OCI-LY7 (cell line): ENCODE measurements at regions not wholly inside any gene's neighbourhood (a gene's known extent, or its start where the extent isn't known, plus 50 kb on each side); places are given as distances from the start of the nearest gene placed in this dataset.

Experiments
- BruUV-seq: library from RNA; stranded (reverse); fragments of 400-500 nt; replicated peaks from 2 replicates; lab custom pipeline; 2021; lab: Mats Ljungman, UMichigan
- CTCF ChIA-PET: fragments of 300-600 bp; sonication (Branson Sonifier 250); formaldehyde crosslinking; loops from one replicate; lab custom pipeline; 2022; ENCODE audit warnings: antibody characterized with exemption; ENCODE audit not compliant: unreplicated experiment; lab: Charles Lee
- POLR2A ChIA-PET: fragments of 300-600 bp; sonication (Branson Sonifier 250); formaldehyde crosslinking; loops from one replicate; lab custom pipeline; 2022; ENCODE audit warnings: antibody characterized with exemption; lab: Charles Lee
- DNase-seq: peaks from one replicate; pipeline ENCODE4 v3.0.0-alpha.2; 2015; ENCODE audit warnings: low spot score
- H2AFZ ChIP-seq: fragments of 200-600 bp; sonication (generic), shearing (Covaris generic); 2 replicates; pipeline ENCODE4 v1.6.1; 2014; ENCODE audit warnings: mild to moderate bottlenecking, antibody characterized with exemption, low read length, moderate library complexity
- H3K27ac ChIP-seq: fragments of 200-600 bp; sonication (generic); 2 replicates; pipeline ENCODE4 v1.5.1; 2014; ENCODE audit warnings: mixed run types, low read depth, mild to moderate bottlenecking, moderate library complexity, low read length, inconsistent platforms; ENCODE audit not compliant: poor library complexity, severe bottlenecking
- H3K36me3 ChIP-seq: fragments of 200-600 bp; sonication (generic); 2 replicates; pipeline ENCODE4 v1.6.1; 2014; ENCODE audit warnings: mild to moderate bottlenecking, antibody characterized with exemption, low read length, moderate library complexity, mixed read lengths; ENCODE audit not compliant: insufficient read depth
- H3K4me1 ChIP-seq: fragments of 200-600 bp; sonication (generic); 2 replicates; pipeline ENCODE4 v1.5.1; 2014; ENCODE audit warnings: mild to moderate bottlenecking, low read length; ENCODE audit not compliant: insufficient read depth, poor library complexity, severe bottlenecking
- H3K4me2 ChIP-seq: fragments of 200-600 bp; sonication (generic); 2 replicates; pipeline ENCODE4 v1.6.1; 2014; ENCODE audit warnings: mild to moderate bottlenecking, low read length
- H3K4me3 ChIP-seq: fragments of 200-600 bp; sonication (generic); 2 replicates; pipeline ENCODE4 v1.5.1; 2014; ENCODE audit warnings: mild to moderate bottlenecking, low read depth, low read length; ENCODE audit not compliant: poor library complexity, severe bottlenecking
- H3K79me2 ChIP-seq: fragments of 200-600 bp; sonication (generic); 2 replicates; pipeline ENCODE4 v1.6.1; 2016; ENCODE audit warnings: low read depth, mild to moderate bottlenecking, low read length, moderate library complexity, mixed read lengths; ENCODE audit not compliant: insufficient read depth
- H3K9me2 ChIP-seq: fragments of 200-600 bp; sonication (generic); 2 replicates; pipeline ENCODE4 v1.6.1; 2016; ENCODE audit warnings: mild to moderate bottlenecking, low read length, mixed read lengths; ENCODE audit not compliant: insufficient read depth
- H3K9me3 ChIP-seq: fragments of 200-600 bp; sonication (generic); 2 replicates; pipeline ENCODE4 v1.6.1; 2014; ENCODE audit warnings: mild to moderate bottlenecking, mixed run types, low read length, mixed read lengths
- H4K20me1 ChIP-seq: fragments of 200-600 bp; sonication (generic); 2 replicates; pipeline ENCODE4 v1.6.1; 2014; ENCODE audit warnings: mild to moderate bottlenecking, antibody characterized with exemption, low read length, moderate library complexity, mixed read lengths; ENCODE audit not compliant: insufficient read depth
- CTCF ChIP-seq: fragments of 200-600 bp; sonication (generic); conservative IDR thresholded peaks from 2 replicates; pipeline ENCODE4 v1.5.1; 2014; ENCODE audit warnings: mild to moderate bottlenecking, antibody characterized with exemption, low read length, moderate library complexity, mixed read lengths
- EZH2phosphoT487 ChIP-seq: fragments of 200-600 bp; sonication (generic); IDR thresholded peaks from 2 replicates; pipeline ENCODE4 v1.6.1; 2018; ENCODE audit warnings: low read depth, borderline replicate concordance, mild to moderate bottlenecking, mixed run types, antibody characterized with exemption, low read length, moderate library complexity, mixed read lengths
- intact Hi-C: fragments of 100-400 bp; cut with micrococcal nuclease; formaldehyde crosslinking; loops from one replicate; pipeline ENCODE4 v1.10.0; 2022; ENCODE audit not compliant: unreplicated experiment

- Histone ChIP-seq H3K9me2 (no peaks in the 10 kb centered on the region), H3K36me3 (no peaks in the 10 kb centered on the region), H3K27ac (no peak overlapping the region), H3K9me3 (no peaks in the 10 kb centered on the region), H3K4me2 (no peak overlapping the region), H3K4me3 (no peak overlapping the region), H4K20me1 (no peaks in the 10 kb centered on the region), H3K79me2 (no peaks in the 10 kb centered on the region), H3K4me1 (no peaks in the 10 kb centered on the region), H2AFZ (no peak overlapping the region)
- intact Hi-C loops: no loop called here
- no peak for DNase-seq
- TF ChIP-seq EZH2phosphoT487 (no peak), CTCF (no peak)
- ChIA-PET POLR2A (no interaction called here), CTCF (no interaction called here)
- BruUV-seq: no TSS peak
Measured at GRCh38 chr9:27880156-27880555, 306.9 kb upstream of the C9orf72 start.

- ChIA-PET CTCF (no interaction called here), POLR2A (no interaction called here)
- Histone ChIP-seq H3K9me3 (no peaks in the 10 kb centered on the region), H3K4me2 (no peak overlapping the region), H3K4me1 (no peaks in the 10 kb centered on the region), H3K27ac (no peak overlapping the region), H3K36me3 (no peaks in the 10 kb centered on the region), H3K9me2 (no peaks in the 10 kb centered on the region), H2AFZ (no peak overlapping the region), H3K4me3 (no peak overlapping the region), H4K20me1 (no peaks in the 10 kb centered on the region), H3K79me2 (no peaks in the 10 kb centered on the region)
- TF ChIP-seq EZH2phosphoT487 (no peak), CTCF (no peak)
- BruUV-seq: no TSS peak
- DNase-seq: no peak
- intact Hi-C loops: no loop called here
Measured at GRCh38 chr9:27880635-27881034, 307.4 kb upstream of the C9orf72 start.

GRCh38 chr9:27888661-27889295 lies 315.5 kb upstream of the C9orf72 start:
- peak; percentile 43 for DNase-seq
- CTCF ChIA-PET: no interaction called here
- peak; percentile 86 for TF ChIP-seq CTCF
- no peak for TF ChIP-seq EZH2phosphoT487
- intact Hi-C loops: no loop called here
- no TSS peak for BruUV-seq
- POLR2A ChIA-PET: no interaction called here
- H3K79me2 ChIP-seq: no peaks in the 10 kb centered on the region
- H3K36me3 ChIP-seq: no peaks in the 10 kb centered on the region
- no peak overlapping the region for H3K27ac ChIP-seq
- 0 out of 2 replicates have a peak, but pooled peaks cover 5% of the 10 kb centered on the region for H3K9me2 ChIP-seq
- no peak overlapping the region for H3K4me3 ChIP-seq
- no peak overlapping the region for H3K4me2 ChIP-seq
- no peak overlapping the region for H2AFZ ChIP-seq
- no peaks in the 10 kb centered on the region for H3K9me3 ChIP-seq
- no peaks in the 10 kb centered on the region for H4K20me1 ChIP-seq
- H3K4me1 ChIP-seq: no peaks in the 10 kb centered on the region
